Activated CD8-positive, alpha-beta memory T cell treated with anti-CD3 and anti-CD28 coated beads, Interleukin-2, amount 10 ng/mL, durations not matched to agents 7 days and 5 days (primary cell): ENCODE measurements at regions not wholly inside any gene's neighbourhood (a gene's known extent, or its start where the extent isn't known, plus 50 kb on each side); places are given as distances from the start of the nearest gene placed in this dataset.

Source experiments
- ATAC-seq: fragments of 150-1000 bp; cut with Tn5 transposase; one replicate; pipeline ENCODE4 v1.10.0; 2021; ENCODE audit warnings: moderate library complexity
- CTCF ChIA-PET: fragments of 350-600 bp; sonication (Branson Sonifier 250); formaldehyde crosslinking; loops from one replicate; lab custom pipeline; 2021; ENCODE audit warnings: antibody characterized with exemption; lab: Charles Lee
- DNase-seq: peaks from one replicate; pipeline ENCODE4 v3.0.0-alpha.2; 2020
- H3K27ac Mint-ChIP-seq: one replicate; pipeline ENCODE4 v1.8.0; 2021; ENCODE audit warnings: mild to moderate bottlenecking, mixed read lengths
- H3K27me3 Mint-ChIP-seq: one replicate; pipeline ENCODE4 v1.8.0; 2021; ENCODE audit warnings: mixed read lengths
- H3K36me3 Mint-ChIP-seq: one replicate; pipeline ENCODE4 v1.8.0; 2021; ENCODE audit warnings: mild to moderate bottlenecking, mixed read lengths
- H3K4me1 Mint-ChIP-seq: one replicate; pipeline ENCODE4 v1.8.0; 2021; ENCODE audit warnings: mixed read lengths
- H3K4me3 Mint-ChIP-seq: one replicate; pipeline ENCODE4 v1.8.0; 2021; ENCODE audit warnings: mild to moderate bottlenecking, moderate library complexity, mixed read lengths
- H3K9me3 Mint-ChIP-seq: one replicate; pipeline ENCODE4 v1.8.0; 2022; ENCODE audit warnings: low read depth, mixed read lengths

GRCh38 chr4:107215222-107215621 lies 179.1 kb upstream of the DKK2 start:
- CTCF ChIA-PET, result no interaction called here
- Mint-ChIP-seq H3K27me3 (no peaks in the 10 kb centered on the region), H3K27ac (no peak overlapping the region), H3K4me3 (no peak overlapping the region), H3K36me3 (no peaks in the 10 kb centered on the region), H3K9me3 (no peaks in the 10 kb centered on the region), H3K4me1 (no peaks in the 10 kb centered on the region)
- no peak for DNase-seq
- ATAC-seq, result no peak

- Mint-ChIP-seq H3K4me3 (no peak overlapping the region), H3K4me1 (no peaks in the 10 kb centered on the region), H3K27ac (no peak overlapping the region), H3K36me3 (no peaks in the 10 kb centered on the region), H3K27me3 (no peaks in the 10 kb centered on the region), H3K9me3 (no peaks in the 10 kb centered on the region)
- CTCF ChIA-PET, result no interaction called here
- ATAC-seq (no peak), DNase-seq (no peak)
Observed at GRCh38 chr4:107213880-107214279, 177.8 kb upstream of the DKK2 start.

GRCh38 chr4:107213410-107213809 lies 177.3 kb upstream of the DKK2 start:
- Mint-ChIP-seq H3K27ac (no peak overlapping the region), H3K9me3 (no peaks in the 10 kb centered on the region), H3K27me3 (no peaks in the 10 kb centered on the region), H3K36me3 (no peaks in the 10 kb centered on the region), H3K4me1 (no peaks in the 10 kb centered on the region), H3K4me3 (no peak overlapping the region)
- no peak for ATAC-seq
- no peak for DNase-seq
- CTCF ChIA-PET, result no interaction called here

GRCh38 chr4:107212565-107212964 lies 176.5 kb upstream of the DKK2 start:
- Mint-ChIP-seq H3K9me3 (no peaks in the 10 kb centered on the region), H3K36me3 (no peaks in the 10 kb centered on the region), H3K27me3 (no peaks in the 10 kb centered on the region), H3K27ac (no peak overlapping the region), H3K4me1 (no peaks in the 10 kb centered on the region), H3K4me3 (no peak overlapping the region)
- ATAC-seq, result no peak
- CTCF ChIA-PET, result no interaction called here
- DNase-seq, result no peak

- ATAC-seq, result no peak
- Mint-ChIP-seq H3K4me1 (no peaks in the 10 kb centered on the region), H3K4me3 (no peak overlapping the region), H3K27me3 (no peaks in the 10 kb centered on the region), H3K27ac (no peak overlapping the region), H3K9me3 (no peaks in the 10 kb centered on the region), H3K36me3 (no peaks in the 10 kb centered on the region)
- DNase-seq, result no peak
- CTCF ChIA-PET, result no interaction called here
Observed at GRCh38 chr4:107210450-107211239, 174.5 kb upstream of the DKK2 start.

- no peak for ATAC-seq
- H3K36me3 Mint-ChIP-seq, result no peaks in the 10 kb centered on the region
- CTCF ChIA-PET, result no interaction called here
- no peaks in the 10 kb centered on the region for H3K9me3 Mint-ChIP-seq
- no peaks in the 10 kb centered on the region for H3K27me3 Mint-ChIP-seq
- no peaks in the 10 kb centered on the region for H3K4me1 Mint-ChIP-seq
- no peak overlapping the region for H3K27ac Mint-ChIP-seq
- DNase-seq, result no peak
- no peak overlapping the region for H3K4me3 Mint-ChIP-seq
Observed at GRCh38 chr4:107203733-107204132, 167.6 kb upstream of the DKK2 start.

- no peak overlapping the region for H3K4me3 Mint-ChIP-seq
- ATAC-seq (no peak), DNase-seq (no peak)
- H3K9me3 Mint-ChIP-seq, result no peaks in the 10 kb centered on the region
- H3K4me1 Mint-ChIP-seq, result no peaks in the 10 kb centered on the region
- no peaks in the 10 kb centered on the region for H3K27me3 Mint-ChIP-seq
- no peak overlapping the region for H3K27ac Mint-ChIP-seq
- H3K36me3 Mint-ChIP-seq, result no peaks in the 10 kb centered on the region
- CTCF ChIA-PET, result no interaction called here
Observed at GRCh38 chr4:107202744-107203143, 166.6 kb upstream of the DKK2 start.

GRCh38 chr4:107197121-107197520 lies 161.0 kb upstream of the DKK2 start:
- Mint-ChIP-seq H3K4me3 (no peak overlapping the region), H3K27me3 (no peaks in the 10 kb centered on the region), H3K9me3 (no peaks in the 10 kb centered on the region), H3K36me3 (no peaks in the 10 kb centered on the region), H3K4me1 (no peaks in the 10 kb centered on the region), H3K27ac (no peak overlapping the region)
- DNase-seq (no peak), ATAC-seq (no peak)
- CTCF ChIA-PET, result no interaction called here

- no peaks in the 10 kb centered on the region for H3K36me3 Mint-ChIP-seq
- DNase-seq (no peak), ATAC-seq (no peak)
- H3K4me3 Mint-ChIP-seq, result no peak overlapping the region
- H3K9me3 Mint-ChIP-seq, result no peaks in the 10 kb centered on the region
- no peaks in the 10 kb centered on the region for H3K4me1 Mint-ChIP-seq
- no peaks in the 10 kb centered on the region for H3K27me3 Mint-ChIP-seq
- H3K27ac Mint-ChIP-seq, result no peak overlapping the region
- CTCF ChIA-PET, result no interaction called here
Observed at GRCh38 chr4:107196312-107196711, 160.2 kb upstream of the DKK2 start.

- no peaks in the 10 kb centered on the region for H3K36me3 Mint-ChIP-seq
- H3K9me3 Mint-ChIP-seq, result no peaks in the 10 kb centered on the region
- H3K27me3 Mint-ChIP-seq, result no peaks in the 10 kb centered on the region
- H3K4me1 Mint-ChIP-seq, result no peaks in the 10 kb centered on the region
- no peak overlapping the region for H3K27ac Mint-ChIP-seq
- CTCF ChIA-PET, result interaction anchor here (1.0 kb wide), 1 partner anchor 11 kb away, joined by 3 read pairs; no protein-coding TSS in a partner anchor
- ATAC-seq (no peak), DNase-seq (no peak)
- no peak overlapping the region for H3K4me3 Mint-ChIP-seq
Observed at GRCh38 chr4:107194005-107194404, 157.9 kb upstream of the DKK2 start.

- no peak overlapping the region for H3K27ac Mint-ChIP-seq
- CTCF ChIA-PET, result no interaction called here
- no peaks in the 10 kb centered on the region for H3K9me3 Mint-ChIP-seq
- H3K4me3 Mint-ChIP-seq, result no peak overlapping the region
- H3K4me1 Mint-ChIP-seq, result no peaks in the 10 kb centered on the region
- ATAC-seq, result no peak
- H3K27me3 Mint-ChIP-seq, result no peaks in the 10 kb centered on the region
- no peak for DNase-seq
- no peaks in the 10 kb centered on the region for H3K36me3 Mint-ChIP-seq
Observed at GRCh38 chr4:107192601-107193000, 156.5 kb upstream of the DKK2 start.

- H3K4me1 Mint-ChIP-seq, result no peaks in the 10 kb centered on the region
- no peak for DNase-seq
- no peaks in the 10 kb centered on the region for H3K9me3 Mint-ChIP-seq
- H3K4me3 Mint-ChIP-seq, result no peak overlapping the region
- ATAC-seq, result no peak
- no peaks in the 10 kb centered on the region for H3K36me3 Mint-ChIP-seq
- H3K27me3 Mint-ChIP-seq, result no peaks in the 10 kb centered on the region
- H3K27ac Mint-ChIP-seq, result no peak overlapping the region
- CTCF ChIA-PET, result no interaction called here
Observed at GRCh38 chr4:107187091-107187490, 151.0 kb upstream of the DKK2 start.

- CTCF ChIA-PET, result interaction anchor here (0.7 to 1.1 kb wide), 3 partner anchors 8 to 554 kb away, joined by 3 read pairs; no protein-coding TSS in a partner anchor
- Mint-ChIP-seq H3K9me3 (no peaks in the 10 kb centered on the region), H3K27me3 (no peaks in the 10 kb centered on the region), H3K4me1 (no peaks in the 10 kb centered on the region), H3K4me3 (no peak overlapping the region), H3K27ac (no peak overlapping the region), H3K36me3 (no peaks in the 10 kb centered on the region)
- ATAC-seq, result peak; percentile 63
- no peak for DNase-seq
Observed at GRCh38 chr4:107183155-107183774, 147.2 kb upstream of the DKK2 start.

GRCh38 chr4:107182347-107182746 lies 146.2 kb upstream of the DKK2 start:
- H3K4me1 Mint-ChIP-seq, result no peaks in the 10 kb centered on the region
- H3K4me3 Mint-ChIP-seq, result no peak overlapping the region
- H3K9me3 Mint-ChIP-seq, result no peaks in the 10 kb centered on the region
- CTCF ChIA-PET, result interaction anchor here (1.1 kb wide), 1 partner anchor 9 kb away, joined by 3 read pairs; no protein-coding TSS in a partner anchor
- H3K27me3 Mint-ChIP-seq, result no peaks in the 10 kb centered on the region
- H3K27ac Mint-ChIP-seq, result no peak overlapping the region
- no peaks in the 10 kb centered on the region for H3K36me3 Mint-ChIP-seq
- ATAC-seq (no peak), DNase-seq (no peak)
